ENCODE measurements at regions not wholly inside any gene's neighbourhood (a gene's known extent, or its start where the extent isn't known, plus 50 kb on each side); places are given as distances from the start of the nearest gene placed in this dataset.

GRCh38 chr1:232873931-232874330 lies 68.7 kb downstream of the MAP10 start:
- no peak for DNase-seq
- Mint-ChIP-seq H3K4me1 (ENCODE audit: low read depth, unreplicated experiment) (peaks cover 9% of the 10 kb centered on the region), H3K27ac (ENCODE audit: unreplicated experiment) (no peak overlapping the region), H3K36me3 (ENCODE audit: unreplicated experiment) (peaks cover 5% of the 10 kb centered on the region), H3K4me3 (ENCODE audit: unreplicated experiment) (no peak overlapping the region), H3K27me3 (ENCODE audit: unreplicated experiment) (peaks cover 1% of the 10 kb centered on the region), H3K9me3 (ENCODE audit: unreplicated experiment) (peaks cover 2% of the 10 kb centered on the region)
- TF ChIP-seq CTCF (IDR thresholded peaks at IDR 0.05; ENCODE audit: partially characterized antibody, unreplicated experiment) = no peak

- H3K9me3 Mint-ChIP-seq (ENCODE audit: unreplicated experiment) = peaks cover 2% of the 10 kb centered on the region
- no peaks in the 10 kb centered on the region for H3K27me3 Mint-ChIP-seq (ENCODE audit: unreplicated experiment)
- no peak for TF ChIP-seq CTCF (IDR thresholded peaks at IDR 0.05; ENCODE audit: partially characterized antibody, unreplicated experiment)
- no peak for DNase-seq
- no peaks in the 10 kb centered on the region for H3K36me3 Mint-ChIP-seq (ENCODE audit: unreplicated experiment)
- H3K4me3 Mint-ChIP-seq (ENCODE audit: unreplicated experiment) = no peak overlapping the region
- H3K27ac Mint-ChIP-seq (ENCODE audit: unreplicated experiment) = no peak overlapping the region
- peaks cover 4% of the 10 kb centered on the region for H3K4me1 Mint-ChIP-seq (ENCODE audit: low read depth, unreplicated experiment)
Observed at GRCh38 chr1:232875536-232875935, 70.3 kb downstream of the MAP10 start.

- H3K36me3 Mint-ChIP-seq (ENCODE audit: unreplicated experiment) = no peaks in the 10 kb centered on the region
- no peak for DNase-seq
- H3K27ac Mint-ChIP-seq (ENCODE audit: unreplicated experiment) = no peak overlapping the region
- no peak overlapping the region for H3K4me3 Mint-ChIP-seq (ENCODE audit: unreplicated experiment)
- no peaks in the 10 kb centered on the region for H3K27me3 Mint-ChIP-seq (ENCODE audit: unreplicated experiment)
- no peak for TF ChIP-seq CTCF (IDR thresholded peaks at IDR 0.05; ENCODE audit: partially characterized antibody, unreplicated experiment)
- H3K4me1 Mint-ChIP-seq (ENCODE audit: low read depth, unreplicated experiment) = peaks cover 3% of the 10 kb centered on the region
- peaks cover 2% of the 10 kb centered on the region for H3K9me3 Mint-ChIP-seq (ENCODE audit: unreplicated experiment)
Observed at GRCh38 chr1:232876506-232877364, 71.5 kb downstream of the MAP10 start.

GRCh38 chr1:232877365-232878028 lies 72.3 kb downstream of the MAP10 start:
- TF ChIP-seq CTCF (IDR thresholded peaks at IDR 0.05; ENCODE audit: partially characterized antibody, unreplicated experiment) = no peak
- Mint-ChIP-seq H3K4me1 (ENCODE audit: low read depth, unreplicated experiment) (peaks cover 3% of the 10 kb centered on the region), H3K36me3 (ENCODE audit: unreplicated experiment) (no peaks in the 10 kb centered on the region), H3K27me3 (ENCODE audit: unreplicated experiment) (no peaks in the 10 kb centered on the region), H3K27ac (ENCODE audit: unreplicated experiment) (no peak overlapping the region), H3K4me3 (ENCODE audit: unreplicated experiment) (no peak overlapping the region), H3K9me3 (ENCODE audit: unreplicated experiment) (no peaks in the 10 kb centered on the region)
- no peak for DNase-seq

GRCh38 chr1:232878086-232878485 lies 72.3 kb upstream of the NTPCR start:
- Mint-ChIP-seq H3K27me3 (ENCODE audit: unreplicated experiment) (no peaks in the 10 kb centered on the region), H3K36me3 (ENCODE audit: unreplicated experiment) (no peaks in the 10 kb centered on the region), H3K27ac (ENCODE audit: unreplicated experiment) (no peak overlapping the region), H3K9me3 (ENCODE audit: unreplicated experiment) (no peaks in the 10 kb centered on the region), H3K4me1 (ENCODE audit: low read depth, unreplicated experiment) (peaks cover 3% of the 10 kb centered on the region), H3K4me3 (ENCODE audit: unreplicated experiment) (no peak overlapping the region)
- no peak for TF ChIP-seq CTCF (IDR thresholded peaks at IDR 0.05; ENCODE audit: partially characterized antibody, unreplicated experiment)
- no peak for DNase-seq

Measured in glutamatergic neuron (in vitro differentiated cells).